PC-9 (cell line): ENCODE measurements at regions not wholly inside any gene's neighbourhood (a gene's known extent, or its start where the extent isn't known, plus 50 kb on each side); places are given as distances from the start of the nearest gene placed in this dataset.

Experiments
- BruUV-seq: library from RNA; stranded (reverse); fragments of 400-500 nt; replicated peaks from 2 replicates; lab custom pipeline; 2021; lab: Mats Ljungman, UMichigan
- CTCF ChIA-PET: fragments of 300-600 bp; sonication (Branson Sonifier 250); formaldehyde crosslinking; loops from one replicate; lab custom pipeline; 2022; ENCODE audit warnings: antibody characterized with exemption; lab: Charles Lee
- POLR2A ChIA-PET: fragments of 300-600 bp; sonication (Branson Sonifier 250); formaldehyde crosslinking; loops from one replicate; lab custom pipeline; 2022; ENCODE audit warnings: antibody characterized with exemption; ENCODE audit not compliant: unreplicated experiment; lab: Charles Lee
- DNase-seq, 2 experiments: peaks; one replicate each; pipeline versions ENCODE4 v3.0.0 to v3.0.0-alpha.2; 2015 to 2022; ENCODE audit warnings: mixed read lengths in 1 of 2
- H2AFZ ChIP-seq: fragments of 200-600 bp; sonication (generic); 2 replicates; pipeline ENCODE4 v1.8.1; 2017; ENCODE audit warnings: antibody characterized with exemption
- H3F3A ChIP-seq: fragments of 200-600 bp; sonication (generic); 2 replicates; pipeline ENCODE4 v1.8.1; 2017; ENCODE audit warnings: antibody characterized with exemption, mild to moderate bottlenecking, low read depth; ENCODE audit not compliant: insufficient read depth
- H3K27ac ChIP-seq: fragments of 200-600 bp; sonication (generic); 2 replicates; pipeline ENCODE4 v1.6.1; 2016; ENCODE audit warnings: mixed run types
- H3K27me3 ChIP-seq: fragments of 200-600 bp; sonication (generic); 2 replicates; pipeline ENCODE4 v1.6.1; 2016; ENCODE audit warnings: low read depth, mixed run types; ENCODE audit not compliant: insufficient read depth
- H3K36me3 ChIP-seq: fragments of 200-600 bp; sonication (generic); 2 replicates; pipeline ENCODE4 v1.6.1; 2016; ENCODE audit warnings: low read depth, mixed run types
- H3K4me1 ChIP-seq: fragments of 200-600 bp; sonication (generic); replicated peaks from 2 replicates; pipeline ENCODE4 v1.6.1; 2016; ENCODE audit warnings: mixed run types; ENCODE audit not compliant: insufficient read depth
- H3K4me2 ChIP-seq: fragments of 200-600 bp; sonication (generic); 2 replicates; pipeline ENCODE4 v1.6.1; 2017; ENCODE audit warnings: mixed run types
- H3K4me3 ChIP-seq: fragments of 200-600 bp; sonication (generic); 2 replicates; pipeline ENCODE4 v1.6.1; 2016; ENCODE audit warnings: mixed run types
- H3K79me2 ChIP-seq: fragments of 200-600 bp; sonication (generic); 2 replicates; pipeline ENCODE4 v1.6.1; 2017; ENCODE audit warnings: low read depth, mixed run types
- H3K9me2 ChIP-seq: fragments of 200-600 bp; sonication (generic); 2 replicates; pipeline ENCODE4 v1.8.1; 2017; ENCODE audit warnings: mild to moderate bottlenecking; ENCODE audit not compliant: insufficient read depth
- H3K9me3 ChIP-seq: fragments of 200-600 bp; sonication (generic); 2 replicates; pipeline ENCODE4 v1.8.1; 2016; ENCODE audit warnings: low read depth; ENCODE audit not compliant: insufficient read depth
- H4K20me1 ChIP-seq: fragments of 200-600 bp; sonication (generic); 2 replicates; pipeline ENCODE4 v1.8.1; 2017; ENCODE audit not compliant: insufficient read depth
- EZH2 ChIP-seq: fragments of 200-600 bp; sonication (generic); IDR thresholded peaks from 2 replicates; pipeline ENCODE4 v1.8.0; 2017; ENCODE audit warnings: antibody characterized with exemption, low read depth
- intact Hi-C: fragments of 100-400 bp; cut with micrococcal nuclease; formaldehyde crosslinking; loops from one replicate; pipeline ENCODE4 v1.10.0; 2022; ENCODE audit not compliant: unreplicated experiment
- TF ChIP-seq, protein P1 (sequence below): fragments of 200-600 bp; sonication (generic); conservative IDR thresholded peaks from 2 replicates; pipeline ENCODE4 v1.6.1; 2017; ENCODE audit warnings: mixed run types, antibody characterized with exemption, mild to moderate bottlenecking, moderate library complexity

DNA sequence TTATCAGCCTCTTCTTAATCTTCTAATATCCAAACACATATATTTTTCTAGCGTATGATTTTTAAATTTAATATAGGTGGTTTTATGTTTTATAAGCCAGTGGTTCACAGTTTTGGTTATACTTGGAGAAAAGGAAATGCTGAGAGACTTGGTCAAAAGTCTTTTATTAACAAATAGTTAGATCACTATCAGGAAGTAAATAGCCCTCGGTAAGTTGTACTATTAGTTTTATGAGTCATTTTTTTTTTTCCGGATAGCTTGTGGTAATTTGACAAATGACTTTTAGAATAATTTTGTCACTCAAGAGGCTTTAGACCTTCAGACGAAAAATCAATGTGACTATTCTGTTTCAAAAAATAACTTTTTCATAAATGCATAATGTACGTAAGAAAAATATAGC, 232.2 kb upstream of the ROBO1 start:
- H3K4me1 ChIP-seq = peaks cover 16% of the 10 kb centered on the region
- peak overlapping the region; percentile 23; the same call in 1 of the 2 replicates for H3K4me2 ChIP-seq
- peaks cover 7% of the 10 kb centered on the region; the same call in 1 of the 2 replicates for H3K36me3 ChIP-seq
- intact Hi-C loops = no loop called here
- H3K79me2 ChIP-seq = no peaks in the 10 kb centered on the region
- H4K20me1 ChIP-seq = no peaks in the 10 kb centered on the region
- peaks cover 8% of the 10 kb centered on the region for H3K9me3 ChIP-seq
- H2AFZ ChIP-seq = no peak overlapping the region
- TF ChIP-seq, protein P1, sequence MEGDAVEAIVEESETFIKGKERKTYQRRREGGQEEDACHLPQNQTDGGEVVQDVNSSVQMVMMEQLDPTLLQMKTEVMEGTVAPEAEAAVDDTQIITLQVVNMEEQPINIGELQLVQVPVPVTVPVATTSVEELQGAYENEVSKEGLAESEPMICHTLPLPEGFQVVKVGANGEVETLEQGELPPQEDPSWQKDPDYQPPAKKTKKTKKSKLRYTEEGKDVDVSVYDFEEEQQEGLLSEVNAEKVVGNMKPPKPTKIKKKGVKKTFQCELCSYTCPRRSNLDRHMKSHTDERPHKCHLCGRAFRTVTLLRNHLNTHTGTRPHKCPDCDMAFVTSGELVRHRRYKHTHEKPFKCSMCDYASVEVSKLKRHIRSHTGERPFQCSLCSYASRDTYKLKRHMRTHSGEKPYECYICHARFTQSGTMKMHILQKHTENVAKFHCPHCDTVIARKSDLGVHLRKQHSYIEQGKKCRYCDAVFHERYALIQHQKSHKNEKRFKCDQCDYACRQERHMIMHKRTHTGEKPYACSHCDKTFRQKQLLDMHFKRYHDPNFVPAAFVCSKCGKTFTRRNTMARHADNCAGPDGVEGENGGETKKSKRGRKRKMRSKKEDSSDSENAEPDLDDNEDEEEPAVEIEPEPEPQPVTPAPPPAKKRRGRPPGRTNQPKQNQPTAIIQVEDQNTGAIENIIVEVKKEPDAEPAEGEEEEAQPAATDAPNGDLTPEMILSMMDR = no peak
- TF ChIP-seq EZH2 = no peak
- no peaks in the 10 kb centered on the region for H3K27me3 ChIP-seq
- ChIA-PET CTCF (no interaction called here), POLR2A (interaction anchor here (0.7 kb wide), 1 partner anchor 120 kb away, joined by 11 read pairs; no protein-coding TSS in a partner anchor)
- no peaks in the 10 kb centered on the region for H3K9me2 ChIP-seq
- peak in 1 of 2 experiments; percentile 79 for DNase-seq
- no peak overlapping the region for H3K4me3 ChIP-seq
- H3F3A ChIP-seq = 0 out of 2 replicates have a peak, but pooled peaks cover 3% of the 10 kb centered on the region
- no TSS peak for BruUV-seq
- H3K27ac ChIP-seq = peak overlapping the region; percentile 38; the same call in 1 of the 2 replicates

DNA sequence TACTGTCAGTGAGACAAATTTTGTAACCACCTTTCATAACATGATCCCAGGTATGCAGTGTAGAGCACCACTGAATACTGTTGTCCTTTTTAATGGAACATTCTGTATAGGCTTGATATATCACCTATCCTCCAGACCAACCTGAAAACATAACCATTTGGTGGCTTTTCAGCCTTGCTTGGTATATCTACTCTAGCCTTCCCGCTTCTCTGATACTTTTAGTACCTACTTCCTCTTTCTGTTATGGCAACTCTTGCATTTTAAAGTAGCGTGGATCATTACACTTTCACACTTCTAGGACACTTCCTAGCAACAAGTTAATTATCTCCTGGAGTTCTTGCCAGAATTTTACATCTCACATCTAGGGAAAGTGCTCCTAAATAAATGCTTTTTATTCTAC, 226.6 kb upstream of the ROBO1 start:
- H2AFZ ChIP-seq = no peak overlapping the region
- H3K27ac ChIP-seq = no peak overlapping the region
- ChIA-PET CTCF (no interaction called here), POLR2A (no interaction called here)
- no peaks in the 10 kb centered on the region for H3K27me3 ChIP-seq
- H3K4me2 ChIP-seq = no peak overlapping the region
- BruUV-seq = no TSS peak
- peaks cover 3% of the 10 kb centered on the region for H3K4me1 ChIP-seq
- H3K4me3 ChIP-seq = no peak overlapping the region
- no peaks in the 10 kb centered on the region for H3K9me2 ChIP-seq
- H3K9me3 ChIP-seq = no peaks in the 10 kb centered on the region; the same call in none of the 2 replicates
- no peaks in the 10 kb centered on the region for H3F3A ChIP-seq
- intact Hi-C loops = no loop called here
- DNase-seq = no peak
- no peaks in the 10 kb centered on the region for H4K20me1 ChIP-seq
- peaks cover 7% of the 10 kb centered on the region; the same call in 1 of the 2 replicates for H3K36me3 ChIP-seq
- TF ChIP-seq, protein P1 = no peak
- no peak for TF ChIP-seq EZH2
- H3K79me2 ChIP-seq = no peaks in the 10 kb centered on the region

DNA sequence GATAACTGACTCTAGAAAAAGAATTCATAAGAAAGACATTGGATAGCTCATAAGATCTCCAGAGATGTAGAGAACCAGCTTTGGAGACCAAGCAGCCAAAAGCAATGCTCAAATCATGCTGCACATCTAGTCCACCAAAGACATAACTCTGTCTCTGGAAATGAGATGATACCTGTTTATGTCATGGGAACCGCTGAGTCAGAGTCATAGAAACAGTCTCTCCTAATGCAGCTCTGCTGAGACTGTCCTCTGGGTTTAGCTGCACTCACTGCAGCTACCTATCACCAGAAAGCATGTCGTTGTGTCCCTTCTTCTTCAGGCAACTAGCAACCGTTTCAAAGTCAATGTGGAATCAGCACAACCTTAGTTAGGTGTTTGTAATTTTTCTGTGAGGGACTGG, 218.5 kb upstream of the ROBO1 start:
- Histone ChIP-seq H3K79me2 (no peaks in the 10 kb centered on the region), H3K4me1 (0 out of 2 replicates have a peak, but pooled peaks cover 3% of the 10 kb centered on the region), H3F3A (no peaks in the 10 kb centered on the region), H3K27me3 (no peaks in the 10 kb centered on the region), H3K4me3 (no peak overlapping the region), H3K27ac (no peak overlapping the region), H3K4me2 (no peak overlapping the region), H3K36me3 (no peaks in the 10 kb centered on the region), H3K9me3 (no peaks in the 10 kb centered on the region), H2AFZ (0 out of 2 replicates have a peak overlapping the region, but pooled peaks have one; percentile 22), H4K20me1 (no peaks in the 10 kb centered on the region), H3K9me2 (no peaks in the 10 kb centered on the region)
- BruUV-seq = no TSS peak
- no peak for DNase-seq
- no peak for TF ChIP-seq EZH2
- TF ChIP-seq, protein P1 = no peak
- intact Hi-C loops = no loop called here
- ChIA-PET CTCF (no interaction called here), POLR2A (no interaction called here)
